D721Med (cell line): ENCODE measurements at regions not wholly inside any gene's neighbourhood (a gene's known extent, or its start where the extent isn't known, plus 50 kb on each side); places are given as distances from the start of the nearest gene placed in this dataset.

Experiments
- DNase-seq: peaks from one replicate; pipeline ENCODE4 v3.0.0; 2011; ENCODE audit warnings: low spot score; ENCODE audit not compliant: insufficient read length
- FAIRE-seq: peaks from 2 replicates; lab custom pipeline; 2011; peaks lifted over from hg19 to GRCh38; lab: Jason Lieb, UNC
- TF ChIP-seq, protein P1 (sequence below): IDR thresholded peaks from 2 replicates; pipeline ENCODE4 v1.5.1; 2012; ENCODE audit warnings: mild to moderate bottlenecking, control low read depth; ENCODE audit not compliant: insufficient read depth; ENCODE audit errors: missing control alignments

GRCh38 chr4:171621646-171622045, 191.6 kb upstream of the GALNTL6 start:
- no peak for FAIRE-seq
- TF ChIP-seq, protein P1, sequence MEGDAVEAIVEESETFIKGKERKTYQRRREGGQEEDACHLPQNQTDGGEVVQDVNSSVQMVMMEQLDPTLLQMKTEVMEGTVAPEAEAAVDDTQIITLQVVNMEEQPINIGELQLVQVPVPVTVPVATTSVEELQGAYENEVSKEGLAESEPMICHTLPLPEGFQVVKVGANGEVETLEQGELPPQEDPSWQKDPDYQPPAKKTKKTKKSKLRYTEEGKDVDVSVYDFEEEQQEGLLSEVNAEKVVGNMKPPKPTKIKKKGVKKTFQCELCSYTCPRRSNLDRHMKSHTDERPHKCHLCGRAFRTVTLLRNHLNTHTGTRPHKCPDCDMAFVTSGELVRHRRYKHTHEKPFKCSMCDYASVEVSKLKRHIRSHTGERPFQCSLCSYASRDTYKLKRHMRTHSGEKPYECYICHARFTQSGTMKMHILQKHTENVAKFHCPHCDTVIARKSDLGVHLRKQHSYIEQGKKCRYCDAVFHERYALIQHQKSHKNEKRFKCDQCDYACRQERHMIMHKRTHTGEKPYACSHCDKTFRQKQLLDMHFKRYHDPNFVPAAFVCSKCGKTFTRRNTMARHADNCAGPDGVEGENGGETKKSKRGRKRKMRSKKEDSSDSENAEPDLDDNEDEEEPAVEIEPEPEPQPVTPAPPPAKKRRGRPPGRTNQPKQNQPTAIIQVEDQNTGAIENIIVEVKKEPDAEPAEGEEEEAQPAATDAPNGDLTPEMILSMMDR: no peak
- DNase-seq: no peak

DNA sequence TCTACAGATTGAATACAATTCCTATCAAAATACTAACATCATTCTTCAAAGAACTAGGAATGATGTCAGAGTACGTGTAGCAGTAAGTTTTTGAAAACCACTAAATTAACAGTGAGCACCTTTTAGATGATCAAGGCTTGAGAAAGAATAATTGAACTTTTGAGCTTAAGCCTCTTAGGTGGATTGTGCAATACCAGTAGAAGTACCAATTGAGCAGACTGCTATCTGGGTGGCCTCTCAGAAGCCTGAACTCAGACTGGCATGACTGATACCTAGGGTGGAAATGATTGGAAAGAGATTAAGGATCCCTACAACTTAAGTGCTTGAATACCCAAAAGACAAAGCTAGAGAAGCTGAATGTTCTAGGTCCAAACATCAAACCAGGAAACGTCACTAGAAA, 200.3 kb upstream of the GALNTL6 start:
- FAIRE-seq (no peak), DNase-seq (no peak)
- TF ChIP-seq, protein P1: no peak

DNA sequence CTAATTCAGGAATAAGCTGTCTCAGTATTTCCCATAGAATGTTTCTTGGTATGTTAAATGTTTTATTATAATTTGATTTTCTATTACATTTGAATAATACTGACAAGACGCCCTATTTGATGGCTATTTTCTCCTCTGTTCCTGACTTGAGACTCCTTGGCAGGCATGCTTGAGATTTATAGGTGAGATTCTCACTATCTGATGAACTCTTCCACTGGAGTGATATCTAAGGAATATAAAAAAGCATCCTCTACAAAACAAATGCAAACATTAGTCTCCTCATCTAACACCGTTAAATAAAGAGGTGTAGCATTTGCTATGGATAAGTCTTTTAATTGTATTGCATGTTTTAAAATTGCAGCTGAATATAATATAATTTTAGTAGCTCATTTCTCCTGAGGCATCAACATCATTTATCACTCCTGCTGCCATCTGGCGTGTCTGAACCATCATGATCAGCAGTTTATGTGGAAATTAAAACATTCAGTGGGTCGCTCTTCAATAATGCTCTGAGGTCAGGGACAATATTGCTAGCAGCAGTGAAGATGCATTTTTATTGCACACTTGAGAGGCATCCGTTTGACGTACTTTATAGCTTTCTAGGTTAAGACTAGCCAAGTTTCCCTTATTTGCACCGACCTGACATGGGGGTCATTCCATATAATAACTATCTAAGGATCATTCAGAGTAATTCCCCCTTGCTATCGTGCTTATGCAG, 210.4 kb upstream of the GALNTL6 start:
- FAIRE-seq (peak; percentile 61), DNase-seq (no peak)

DNA sequence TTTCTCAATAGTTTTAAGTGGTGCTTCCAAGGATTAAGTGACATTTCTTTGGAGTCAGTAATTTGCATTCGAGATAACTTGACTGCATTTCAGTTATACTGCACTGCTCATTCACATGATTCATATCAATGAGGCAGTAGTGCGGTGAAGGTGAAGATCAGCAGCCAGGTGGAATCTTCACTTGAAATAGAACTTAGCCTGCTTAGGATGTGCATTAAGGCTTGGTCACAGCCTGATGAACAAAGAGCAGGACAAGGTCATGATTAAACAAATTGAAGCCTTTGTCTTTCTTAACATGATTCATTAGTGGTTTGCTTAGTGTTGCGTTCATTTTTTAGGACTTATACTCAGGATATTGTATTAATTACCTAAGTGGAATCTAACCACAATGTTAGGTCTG, 212.1 kb upstream of the GALNTL6 start:
- peak; percentile 94 for FAIRE-seq

More for the DNA sequence above, 210.4 kb upstream of the GALNTL6 start:
- TF ChIP-seq, protein P1: no peak

DNA sequence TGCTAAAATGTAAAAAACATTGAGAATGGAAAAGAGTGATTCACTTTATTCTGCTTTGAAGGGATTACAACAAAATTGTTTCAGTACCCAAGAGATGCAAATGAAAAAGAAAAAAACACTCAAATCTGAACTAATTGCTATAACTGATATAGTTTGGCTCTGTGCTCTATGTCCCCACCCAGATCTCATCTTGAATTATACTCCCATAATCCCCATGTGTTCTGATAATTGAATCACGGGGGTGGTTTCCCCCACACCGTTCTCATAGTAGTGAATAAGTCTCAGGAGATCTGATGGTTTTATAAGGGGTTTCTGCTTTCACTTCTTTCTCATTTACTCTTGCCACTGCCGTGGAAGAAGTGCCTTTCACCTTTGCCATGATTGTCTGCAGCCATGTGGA, 213.6 kb upstream of the GALNTL6 start:
- TF ChIP-seq, protein P1: no peak
- DNase-seq (no peak), FAIRE-seq (no peak)

More for the DNA sequence above, 212.1 kb upstream of the GALNTL6 start:
- DNase-seq: no peak
- TF ChIP-seq, protein P1: no peak

DNA sequence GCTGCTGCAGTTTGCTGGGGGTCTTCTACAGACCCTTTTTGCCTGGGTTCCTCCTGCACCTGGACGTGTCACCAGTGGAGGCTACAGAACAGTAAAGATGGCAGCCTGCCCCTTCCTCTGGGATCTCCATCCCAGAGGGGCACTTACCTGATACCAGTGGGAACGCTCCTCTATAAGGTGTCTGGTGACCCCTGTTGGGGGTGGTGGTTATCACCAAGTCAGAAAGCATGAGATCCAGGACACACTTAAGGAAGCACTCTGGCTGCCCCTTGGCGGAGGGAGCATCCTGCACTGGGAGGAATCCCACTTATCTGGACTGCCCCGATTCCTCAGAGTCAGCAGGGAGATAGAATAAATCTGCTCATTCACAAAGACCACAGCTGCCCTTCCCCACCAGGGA, 218.9 kb upstream of the GALNTL6 start:
- no peak for DNase-seq
- TF ChIP-seq, protein P1: no peak
- no peak for FAIRE-seq

DNA sequence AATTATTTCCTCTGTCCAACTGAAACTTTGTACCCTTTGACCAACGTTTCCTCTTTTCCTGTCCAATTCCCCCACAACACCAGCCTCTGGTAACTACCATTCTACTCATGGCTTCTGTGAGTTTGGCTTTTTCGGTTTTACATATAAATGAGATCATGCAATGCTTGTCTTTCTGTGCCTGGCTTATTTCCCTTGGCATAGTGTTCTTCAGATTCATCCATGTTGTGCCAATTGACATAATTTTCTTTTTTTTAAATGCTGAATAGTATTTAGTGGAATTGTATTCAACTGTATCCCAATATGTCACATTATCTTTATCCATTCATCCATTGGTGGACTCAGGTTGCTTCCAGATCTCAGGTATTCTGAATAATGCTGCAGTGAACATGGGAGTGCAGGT, 222.5 kb upstream of the GALNTL6 start:
- DNase-seq (no peak), FAIRE-seq (no peak)
- TF ChIP-seq, protein P1: no peak
